ENCODE measurements at regions not wholly inside any gene's neighbourhood (a gene's known extent, or its start where the extent isn't known, plus 50 kb on each side); places are given as distances from the start of the nearest gene placed in this dataset.

DNA sequence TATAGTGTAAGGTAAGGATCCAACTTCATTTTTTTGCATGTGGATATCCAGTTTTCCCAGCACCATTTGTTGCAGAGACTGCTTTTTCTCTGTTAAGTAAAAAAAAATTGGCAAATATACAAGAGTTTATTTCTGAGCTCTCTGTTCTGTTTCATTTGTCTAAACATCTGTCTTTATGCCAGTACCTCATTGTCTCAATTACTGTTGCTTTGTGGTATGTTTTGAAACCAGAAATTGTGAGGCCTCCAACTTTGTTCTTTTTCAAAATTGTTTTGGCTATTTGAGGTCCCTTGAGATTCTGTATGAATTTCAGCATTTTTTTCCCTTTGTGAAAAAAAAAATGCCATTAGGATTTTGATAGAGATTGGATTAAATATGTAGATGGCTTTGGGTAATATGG is 150.5 kb downstream of the MINAR1 start:
- no peak overlapping the region for H3K4me3 ChIP-seq (ENCODE audit: low read depth, low read length)
- TF ChIP-seq, protein P1, sequence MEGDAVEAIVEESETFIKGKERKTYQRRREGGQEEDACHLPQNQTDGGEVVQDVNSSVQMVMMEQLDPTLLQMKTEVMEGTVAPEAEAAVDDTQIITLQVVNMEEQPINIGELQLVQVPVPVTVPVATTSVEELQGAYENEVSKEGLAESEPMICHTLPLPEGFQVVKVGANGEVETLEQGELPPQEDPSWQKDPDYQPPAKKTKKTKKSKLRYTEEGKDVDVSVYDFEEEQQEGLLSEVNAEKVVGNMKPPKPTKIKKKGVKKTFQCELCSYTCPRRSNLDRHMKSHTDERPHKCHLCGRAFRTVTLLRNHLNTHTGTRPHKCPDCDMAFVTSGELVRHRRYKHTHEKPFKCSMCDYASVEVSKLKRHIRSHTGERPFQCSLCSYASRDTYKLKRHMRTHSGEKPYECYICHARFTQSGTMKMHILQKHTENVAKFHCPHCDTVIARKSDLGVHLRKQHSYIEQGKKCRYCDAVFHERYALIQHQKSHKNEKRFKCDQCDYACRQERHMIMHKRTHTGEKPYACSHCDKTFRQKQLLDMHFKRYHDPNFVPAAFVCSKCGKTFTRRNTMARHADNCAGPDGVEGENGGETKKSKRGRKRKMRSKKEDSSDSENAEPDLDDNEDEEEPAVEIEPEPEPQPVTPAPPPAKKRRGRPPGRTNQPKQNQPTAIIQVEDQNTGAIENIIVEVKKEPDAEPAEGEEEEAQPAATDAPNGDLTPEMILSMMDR (IDR thresholded peaks at IDR 0.05; ENCODE audit: insufficient read depth, low read length) = no peak
- peak; percentile 9 for DNase-seq (ENCODE audit: low read depth)

DNA sequence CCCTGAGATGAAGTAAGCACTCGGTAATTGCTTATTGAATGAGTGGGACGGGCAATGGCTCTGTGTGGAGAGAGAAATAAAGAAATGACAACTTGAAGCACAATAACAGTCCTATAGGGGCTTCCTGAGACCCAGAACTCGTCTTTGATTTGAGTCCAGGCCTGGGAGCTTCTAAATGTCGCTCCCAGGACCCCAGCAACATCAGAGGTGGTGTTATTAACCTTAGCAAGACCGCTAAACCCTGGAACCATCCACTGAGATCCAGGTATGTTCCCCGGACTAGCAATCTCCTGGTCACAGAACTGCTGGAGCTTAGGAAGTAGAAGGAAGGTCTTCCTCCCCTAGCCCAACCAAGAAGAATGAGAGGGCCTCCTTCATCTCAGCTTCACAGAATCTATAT is 160.0 kb downstream of the MINAR1 start:
- TF ChIP-seq, protein P1 (IDR thresholded peaks at IDR 0.05; ENCODE audit: insufficient read depth, low read length) = no peak
- DNase-seq (ENCODE audit: low read depth) = no peak
- H3K4me3 ChIP-seq (ENCODE audit: low read depth, low read length) = no peak overlapping the region

DNA sequence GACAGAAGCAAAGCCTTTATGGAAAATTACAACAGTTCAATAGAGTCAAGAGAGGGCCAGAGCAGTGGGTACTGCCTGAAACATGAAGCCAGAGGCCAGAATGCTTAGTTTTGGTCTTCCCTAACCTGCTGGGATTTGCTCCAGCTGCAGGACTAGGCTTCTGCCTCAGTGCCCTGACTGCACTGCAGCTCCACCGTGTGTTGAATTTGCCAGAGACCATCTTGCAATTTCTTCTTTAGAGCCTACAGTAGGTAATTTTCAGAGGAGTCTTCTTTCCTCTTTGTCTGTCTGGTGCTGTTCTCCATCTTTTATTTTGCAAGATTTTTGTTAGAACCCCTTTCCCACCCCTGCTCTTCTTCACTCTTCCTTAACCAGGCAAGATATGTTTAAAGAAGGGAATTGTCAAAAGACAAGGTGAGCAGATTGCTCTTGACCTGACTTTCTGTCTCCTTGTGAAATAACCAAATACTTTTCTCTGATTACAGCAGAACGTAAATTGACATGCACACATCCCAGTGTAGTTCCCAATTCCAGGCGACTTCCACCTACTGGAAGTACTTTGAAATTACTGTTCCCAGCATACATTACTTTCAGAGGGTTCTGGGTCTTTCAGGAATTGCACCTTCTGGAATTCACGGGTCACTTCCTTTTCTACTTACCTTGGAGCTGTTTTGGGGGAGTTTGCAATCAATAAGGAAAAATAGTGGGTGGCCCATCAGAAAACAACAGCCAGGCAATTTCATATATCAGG is 161.2 kb downstream of the MINAR1 start:
- TF ChIP-seq, protein P1 (IDR thresholded peaks at IDR 0.05; ENCODE audit: insufficient read depth, low read length) = peak; percentile 33
- peak; percentile 16 for DNase-seq (ENCODE audit: low read depth)
- no peak overlapping the region for H3K4me3 ChIP-seq (ENCODE audit: low read depth, low read length)

DNA sequence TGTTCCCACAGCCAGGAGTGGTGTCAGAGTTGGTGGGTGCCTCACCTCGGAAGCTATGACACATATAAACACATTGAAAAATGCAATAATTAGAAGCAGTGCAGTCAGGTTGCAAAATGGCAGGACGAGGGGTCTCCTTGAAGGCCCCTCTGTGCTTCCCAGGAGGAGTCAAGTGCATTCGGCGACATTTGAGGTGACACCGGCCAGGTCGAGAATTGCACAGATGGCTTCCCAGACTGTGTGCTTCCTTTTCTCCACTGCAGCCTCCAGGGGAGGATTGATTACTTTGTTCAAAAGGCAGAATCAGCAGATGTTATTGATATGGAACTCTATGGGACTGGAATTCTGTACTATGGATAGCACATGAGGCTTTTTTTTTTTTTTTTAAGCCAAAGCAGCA is 163.2 kb downstream of the MINAR1 start:
- TF ChIP-seq, protein P1 (IDR thresholded peaks at IDR 0.05; ENCODE audit: insufficient read depth, low read length) = no peak
- no peak overlapping the region for H3K4me3 ChIP-seq (ENCODE audit: low read depth, low read length)
- no peak for DNase-seq (ENCODE audit: low read depth)

DNA sequence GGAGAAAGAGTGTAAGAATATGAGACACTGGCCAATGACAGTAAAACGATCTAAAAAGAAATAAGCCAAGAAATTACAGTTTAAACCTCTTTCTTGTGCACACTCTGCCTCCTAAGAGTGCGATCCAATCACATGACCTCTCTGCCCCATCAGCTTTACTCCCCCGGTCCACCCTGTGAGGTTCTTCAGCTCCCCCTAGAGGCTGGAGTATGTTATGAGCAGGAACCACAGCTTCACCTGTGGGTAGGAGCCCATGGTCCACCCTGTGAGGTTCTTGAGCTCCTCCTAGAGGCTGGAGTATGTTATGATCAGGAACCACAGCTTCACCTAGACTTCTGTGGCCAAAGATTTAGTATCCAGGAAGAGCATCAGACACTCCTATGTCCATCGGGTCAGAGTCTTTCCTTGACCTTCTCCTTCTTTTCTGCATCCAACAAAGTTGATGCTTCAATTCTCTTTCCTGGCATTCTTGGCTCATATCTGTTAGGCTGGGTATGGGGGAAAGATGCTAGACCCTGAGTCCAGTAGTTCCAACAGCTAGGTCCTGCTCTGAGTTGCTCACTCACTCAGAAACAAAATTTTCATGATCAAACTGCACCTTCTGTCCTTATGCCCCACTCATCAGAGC is 164.0 kb downstream of the MINAR1 start:
- TF ChIP-seq, protein P1 (IDR thresholded peaks at IDR 0.05; ENCODE audit: insufficient read depth, low read length) = peak; percentile 80
- H3K4me3 ChIP-seq (ENCODE audit: low read depth, low read length) = no peak overlapping the region
- peak; percentile 71 for DNase-seq (ENCODE audit: low read depth)

DNA sequence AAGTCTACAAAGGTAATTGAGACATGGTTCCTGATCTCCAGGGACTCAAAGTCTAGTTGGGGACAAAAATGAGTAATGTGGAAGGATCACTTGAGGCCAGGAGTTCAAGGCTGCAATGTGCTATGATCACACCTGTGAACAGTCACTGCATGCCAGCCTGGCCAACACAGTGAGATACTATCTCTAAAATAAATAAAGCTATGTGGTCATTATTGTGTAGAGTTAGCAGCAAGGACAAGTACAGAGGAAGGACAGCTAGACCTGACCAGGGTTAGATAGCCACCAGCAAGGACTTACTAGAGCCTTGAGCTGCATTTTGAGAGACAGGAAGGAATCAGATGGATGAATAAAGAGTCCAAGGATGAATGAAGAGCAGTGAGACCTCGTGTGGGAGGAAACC is 166.5 kb downstream of the MINAR1 start:
- H3K4me3 ChIP-seq (ENCODE audit: low read depth, low read length) = no peak overlapping the region
- TF ChIP-seq, protein P1 (IDR thresholded peaks at IDR 0.05; ENCODE audit: insufficient read depth, low read length) = no peak
- no peak for DNase-seq (ENCODE audit: low read depth)
